ENCODE measurements at regions not wholly inside any gene's neighbourhood (a gene's known extent, or its start where the extent isn't known, plus 50 kb on each side); places are given as distances from the start of the nearest gene placed in this dataset.

DNA sequence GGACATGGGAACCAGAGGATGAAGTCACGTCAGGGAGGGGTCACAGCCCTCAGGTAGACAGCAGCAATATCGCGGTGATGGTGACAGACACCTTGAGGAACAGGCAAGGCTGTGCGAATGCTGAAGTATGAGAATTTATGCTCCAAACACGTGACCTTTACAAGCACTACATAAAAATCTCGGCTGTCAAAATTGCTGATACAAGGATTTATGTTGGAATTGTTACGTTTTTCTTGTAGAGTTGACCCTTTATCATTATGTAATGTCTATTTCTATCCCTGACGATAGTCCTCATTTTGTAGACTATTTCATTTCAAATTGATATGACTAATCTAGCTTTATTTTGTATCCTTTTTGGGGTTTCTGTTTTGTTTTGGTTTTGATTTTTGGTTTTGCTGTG, 311.1 kb downstream of the C6orf118 start:
- Histone ChIP-seq H3K79me2 (ENCODE audit: control insufficient read depth, insufficient read depth, low read length) (no peaks in the 10 kb centered on the region), H3K27ac (ENCODE audit: extremely low read depth, low read depth, low read length) (no peak overlapping the region), H3K9me3 (replicated peaks; ENCODE audit: control insufficient read depth, insufficient read depth, low read depth, low read length) (peaks cover 2% of the 10 kb centered on the region; the same call in 1 of the 2 replicates), H3K36me3 (ENCODE audit: control insufficient read depth, insufficient read depth, low read length) (no peaks in the 10 kb centered on the region), H3K4me2 (ENCODE audit: insufficient read depth, low read length) (no peak overlapping the region), H4K20me1 (replicated peaks; ENCODE audit: control insufficient read depth, insufficient read depth, low read length) (no peaks in the 10 kb centered on the region), H3K4me1 (replicated peaks in 1 of 2; ENCODE audit: control insufficient read depth in 2 of 2, insufficient read depth in 2 of 2, low read length in 2 of 2) (no peaks in the 10 kb centered on the region), H3K27me3 (ENCODE audit: control insufficient read depth in 2 of 2, insufficient read depth in 2 of 2, low read length in 2 of 2) (no peaks in the 10 kb centered on the region), H3K9ac (ENCODE audit: insufficient read depth in 1 of 2, low read depth in 2 of 2, low read length in 2 of 2) (no peak overlapping the region), H3K9me1 (ENCODE audit: control insufficient read depth, insufficient read depth, low read length) (no peaks in the 10 kb centered on the region), H2AFZ (ENCODE audit: low read depth, low read length) (no peak overlapping the region), H3K4me3 (no peak overlapping the region)
- POLR2A ChIA-PET, result no interaction called here
- CTCF ChIA-PET (ENCODE audit: low intra/inter-chr PET ratio), result no interaction called here
- ATAC-seq (no peak), DNase-seq (ENCODE audit: extremely low read depth in 1 of 4, low spot score in 3 of 4) (no peak), FAIRE-seq (peak; percentile 19)
- WGBS (ENCODE audit: insufficient coverage, low coverage, missing lambda C conversion rate), result 0% methylated on average over 8 of the region's 8 CpGs
- intact Hi-C loops (cut with micrococcal nuclease) (no loop called here), in situ Hi-C loops (cut with MboI) (no loop called here)
- BruUV-seq (replicated peaks), result no TSS peak
- TF ChIP-seq ZNF384 (IDR thresholded peaks at IDR 0.05; ENCODE audit: low read depth, low read length) (no peak), MAFF (IDR thresholded peaks at IDR 0.05; ENCODE audit: low read length) (peak; percentile 31; the same call in 1 of the 2 replicates), EWSR1 (IDR thresholded peaks at IDR 0.05; ENCODE audit: borderline replicate concordance, low read depth, partially characterized antibody) (no peak), HDAC1 (IDR thresholded peaks at IDR 0.05) (no peak), MAFG (tag; conservative IDR thresholded peaks at IDR 0.05) (peak; percentile 29; the same call in 1 of the 2 replicates), MXD1 (CRISPR knock-in tag; IDR thresholded peaks at IDR 0.05; ENCODE audit: borderline replicate concordance, poor library complexity, severe bottlenecking) (no peak), C11orf30 (IDR thresholded peaks at IDR 0.05; ENCODE audit: low read depth) (peak; percentile 46; the same call in 1 of the 2 replicates), ZNF316 (IDR thresholded peaks at IDR 0.05) (peak; percentile 58; the same call in 1 of the 2 replicates), U2AF2 (optimal IDR thresholded peaks at IDR 0.05; ENCODE audit: low read depth, low read length) (no peak), ZNF263 (CRISPR knock-in tag; IDR thresholded peaks at IDR 0.05; ENCODE audit: borderline replicate concordance) (no peak)

Data from K562 (cell line).